ENCODE measurements at regions not wholly inside any gene's neighbourhood (a gene's known extent, or its start where the extent isn't known, plus 50 kb on each side); places are given as distances from the start of the nearest gene placed in this dataset.

DNA sequence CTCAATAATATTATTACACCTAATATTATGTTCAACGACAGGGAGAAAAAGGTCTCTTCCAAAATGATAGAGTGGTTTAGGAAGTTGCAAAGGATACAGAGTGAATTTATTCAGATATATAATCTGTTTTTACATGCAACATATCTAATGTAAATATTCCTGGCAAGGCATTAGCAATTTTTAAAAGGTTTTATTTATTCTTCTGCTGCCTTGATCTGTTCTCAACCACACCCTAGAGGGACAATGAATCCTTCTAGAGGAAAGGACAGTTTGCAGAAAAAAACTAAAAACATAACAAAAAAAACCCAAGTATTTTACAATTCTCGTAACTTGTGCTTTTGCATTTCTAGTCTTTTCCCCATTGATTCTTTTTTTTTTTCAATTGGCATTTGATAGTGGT lies 459.6 kb downstream of the KLF12 start:
- TF ChIP-seq, protein P1, sequence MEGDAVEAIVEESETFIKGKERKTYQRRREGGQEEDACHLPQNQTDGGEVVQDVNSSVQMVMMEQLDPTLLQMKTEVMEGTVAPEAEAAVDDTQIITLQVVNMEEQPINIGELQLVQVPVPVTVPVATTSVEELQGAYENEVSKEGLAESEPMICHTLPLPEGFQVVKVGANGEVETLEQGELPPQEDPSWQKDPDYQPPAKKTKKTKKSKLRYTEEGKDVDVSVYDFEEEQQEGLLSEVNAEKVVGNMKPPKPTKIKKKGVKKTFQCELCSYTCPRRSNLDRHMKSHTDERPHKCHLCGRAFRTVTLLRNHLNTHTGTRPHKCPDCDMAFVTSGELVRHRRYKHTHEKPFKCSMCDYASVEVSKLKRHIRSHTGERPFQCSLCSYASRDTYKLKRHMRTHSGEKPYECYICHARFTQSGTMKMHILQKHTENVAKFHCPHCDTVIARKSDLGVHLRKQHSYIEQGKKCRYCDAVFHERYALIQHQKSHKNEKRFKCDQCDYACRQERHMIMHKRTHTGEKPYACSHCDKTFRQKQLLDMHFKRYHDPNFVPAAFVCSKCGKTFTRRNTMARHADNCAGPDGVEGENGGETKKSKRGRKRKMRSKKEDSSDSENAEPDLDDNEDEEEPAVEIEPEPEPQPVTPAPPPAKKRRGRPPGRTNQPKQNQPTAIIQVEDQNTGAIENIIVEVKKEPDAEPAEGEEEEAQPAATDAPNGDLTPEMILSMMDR (IDR thresholded peaks at IDR 0.05; ENCODE audit: low read length), result no peak
- TF ChIP-seq EZH2 (IDR thresholded peaks at IDR 0.05; ENCODE audit: borderline replicate concordance, low read length), result no peak
